ENCODE measurements at regions not wholly inside any gene's neighbourhood (a gene's known extent, or its start where the extent isn't known, plus 50 kb on each side); places are given as distances from the start of the nearest gene placed in this dataset.

GRCh38 chr2:149988361-149988760 lies 400.8 kb upstream of the MMADHC start:
- Histone ChIP-seq H3K4me3 (no peak overlapping the region), H3K9me1 (ENCODE audit: control insufficient read depth, insufficient read depth, low read length) (no peaks in the 10 kb centered on the region), H3K9ac (ENCODE audit: insufficient read depth in 1 of 2, low read depth in 2 of 2, low read length in 2 of 2) (no peak overlapping the region), H4K20me1 (replicated peaks; ENCODE audit: control insufficient read depth, insufficient read depth, low read length) (no peaks in the 10 kb centered on the region), H3K4me2 (ENCODE audit: insufficient read depth, low read length) (no peak overlapping the region), H2AFZ (ENCODE audit: low read depth, low read length) (no peak overlapping the region), H3K9me3 (replicated peaks; ENCODE audit: control insufficient read depth, insufficient read depth, low read depth, low read length) (no peaks in the 10 kb centered on the region; the same call in 1 of the 2 replicates), H3K27ac (ENCODE audit: extremely low read depth, low read depth, low read length) (no peak overlapping the region), H3K36me3 (ENCODE audit: control insufficient read depth, insufficient read depth, low read length) (no peaks in the 10 kb centered on the region; the same call in 2 of the 3 replicates), H3K4me1 (replicated peaks in 1 of 2; ENCODE audit: control insufficient read depth in 2 of 2, insufficient read depth in 2 of 2, low read length in 2 of 2) (no peaks in the 10 kb centered on the region), H3K27me3 (ENCODE audit: control insufficient read depth in 2 of 2, insufficient read depth in 2 of 2, low read length in 2 of 2) (no peaks in the 10 kb centered on the region), H3K79me2 (ENCODE audit: control insufficient read depth, insufficient read depth, low read length) (no peaks in the 10 kb centered on the region)
- intact Hi-C loops (cut with micrococcal nuclease), result no loop called here
- ATAC-seq (no peak), FAIRE-seq (no peak), DNase-seq (ENCODE audit: extremely low read depth in 1 of 4, low spot score in 3 of 4) (no peak)
- ChIA-PET CTCF (ENCODE audit: low intra/inter-chr PET ratio) (no interaction called here), POLR2A (no interaction called here)
- TF ChIP-seq CREB1 (IDR thresholded peaks at IDR 0.05) (no peak), CREB1 (CRISPR knock-in tag; IDR thresholded peaks at IDR 0.05) (no peak), STAT6 (CRISPR knock-in tag; IDR thresholded peaks at IDR 0.05) (no peak), HDAC8 (tag; IDR thresholded peaks at IDR 0.05) (no peak), FOXA3 (CRISPR knock-in tag; conservative IDR thresholded peaks at IDR 0.05 in 1 of 2, IDR thresholded peaks at IDR 0.05 in 1 of 2) (no peak), SP1 (CRISPR knock-in tag; IDR thresholded peaks at IDR 0.05) (no peak), ZNF707 (CRISPR knock-in tag; conservative IDR thresholded peaks at IDR 0.05) (no peak), E2F8 (IDR thresholded peaks at IDR 0.05; ENCODE audit: low read depth, partially characterized antibody) (no peak), HOXB6 (CRISPR knock-in tag; IDR thresholded peaks at IDR 0.05; ENCODE audit: borderline replicate concordance) (no peak), ZNF408 (CRISPR knock-in tag; IDR thresholded peaks at IDR 0.05; ENCODE audit: low read depth) (no peak), E2F6 (IDR thresholded peaks at IDR 0.05; ENCODE audit: borderline replicate concordance in 1 of 2, extremely low read depth in 1 of 2, insufficient read depth in 1 of 2, insufficient read length in 1 of 2, low read depth in 1 of 2, low read length in 1 of 2, poor library complexity in 1 of 2, severe bottlenecking in 1 of 2) (no peak)
- BruUV-seq (replicated peaks), result no TSS peak
- in situ Hi-C loops (cut with MboI), result no loop called here
- WGBS (ENCODE audit: insufficient coverage, low coverage, missing lambda C conversion rate), result 2% methylated on average over 4 of the region's 4 CpGs

Measured in K562 (cell line).